T-helper 1 cell treated with Interleukin-12 subunit alpha and Interleukin-12 subunit beta and Interleukin-4 antibody, amounts not matched to agents 30 μg/mL and 1 μg/mL, for 36 hours (primary cell): ENCODE measurements at regions not wholly inside any gene's neighbourhood (a gene's known extent, or its start where the extent isn't known, plus 50 kb on each side); places are given as distances from the start of the nearest gene placed in this dataset.

Experiments used
- H3K27ac Mint-ChIP-seq: one replicate; pipeline ENCODE4 v1.8.0; 2021; ENCODE audit warnings: mild to moderate bottlenecking, mixed read lengths
- H3K27me3 Mint-ChIP-seq: one replicate; pipeline ENCODE4 v1.8.0; 2021; ENCODE audit warnings: low read depth, mixed read lengths
- H3K36me3 Mint-ChIP-seq: one replicate; pipeline ENCODE4 v1.8.0; 2021; ENCODE audit warnings: low read depth, mixed read lengths
- H3K4me1 Mint-ChIP-seq: one replicate; pipeline ENCODE4 v1.8.0; 2021; ENCODE audit warnings: low read depth, mixed read lengths
- H3K4me3 Mint-ChIP-seq: one replicate; pipeline ENCODE4 v1.8.0; 2021; ENCODE audit warnings: mild to moderate bottlenecking, moderate library complexity, mixed read lengths
- H3K9me3 Mint-ChIP-seq: one replicate; pipeline ENCODE4 v1.8.0; 2021; ENCODE audit warnings: mixed read lengths

DNA sequence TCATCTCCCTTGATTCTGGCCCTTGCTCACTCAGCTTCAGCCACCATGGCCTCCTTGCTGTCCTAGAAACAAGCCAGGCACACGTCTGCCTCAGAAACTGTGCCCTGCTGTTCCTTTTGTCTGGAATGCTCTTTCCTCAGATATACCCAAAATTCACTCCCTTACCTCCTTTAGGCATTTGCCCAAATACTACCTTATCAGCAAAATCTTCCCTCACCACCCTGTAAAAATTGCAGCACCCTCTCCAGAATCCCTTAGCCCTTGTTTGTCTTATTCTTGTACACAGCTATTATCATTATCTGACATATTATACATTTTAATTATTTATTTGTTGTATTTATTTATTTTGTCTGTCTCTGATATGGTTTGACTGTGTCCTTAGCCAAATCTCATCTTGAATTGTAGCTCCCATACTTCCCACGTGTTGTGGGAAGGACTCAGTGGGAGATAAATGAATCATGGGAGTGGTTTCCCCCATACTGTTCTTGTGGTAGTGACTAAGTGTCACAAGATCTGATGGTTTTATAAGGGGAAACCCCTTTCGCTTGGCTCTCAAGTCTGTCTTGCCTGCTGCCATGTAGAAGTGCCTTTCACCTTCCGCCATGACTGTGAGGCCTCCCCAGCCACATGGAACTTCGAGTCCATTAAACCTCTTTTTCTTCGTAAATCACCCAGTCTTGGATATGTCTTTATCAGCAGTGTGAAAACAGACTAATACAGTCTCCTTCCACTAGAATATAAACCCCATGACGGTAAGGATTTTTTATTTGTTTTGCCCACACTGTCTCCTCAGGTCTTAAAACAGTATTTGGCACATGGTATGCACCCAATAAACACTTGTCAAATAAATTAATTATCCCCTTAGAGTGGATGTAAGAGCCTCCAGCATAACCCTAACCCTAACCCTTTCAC lies 60.0 kb upstream of the STT3B start:
- peaks cover 16% of the 10 kb centered on the region for H3K36me3 Mint-ChIP-seq
- H3K27ac Mint-ChIP-seq: no peak overlapping the region
- no peak overlapping the region for H3K4me3 Mint-ChIP-seq
- H3K4me1 Mint-ChIP-seq: peaks cover 11% of the 10 kb centered on the region
- H3K27me3 Mint-ChIP-seq: peaks cover 7% of the 10 kb centered on the region
- H3K9me3 Mint-ChIP-seq: peaks cover 44% of the 10 kb centered on the region

DNA sequence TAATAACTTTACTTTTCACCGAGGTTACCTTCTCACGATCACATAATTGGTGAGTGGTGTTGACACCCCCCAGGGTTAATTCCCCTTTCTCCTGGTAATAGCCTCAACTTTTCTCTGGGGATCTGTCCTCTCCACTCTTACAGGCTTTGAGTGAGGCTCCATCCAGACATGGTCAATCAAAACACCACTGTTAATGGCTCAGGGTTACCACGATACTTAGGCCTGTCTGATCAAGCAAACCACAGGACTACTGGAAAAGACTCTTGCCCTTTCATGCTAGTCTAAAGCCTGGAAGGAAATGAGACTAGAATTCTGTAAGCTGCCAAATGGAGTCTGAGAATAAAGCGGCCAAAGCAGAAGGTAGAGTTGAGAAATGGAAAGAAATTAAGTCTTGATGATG lies 56.5 kb upstream of the STT3B start:
- no peak overlapping the region for H3K27ac Mint-ChIP-seq

DNA sequence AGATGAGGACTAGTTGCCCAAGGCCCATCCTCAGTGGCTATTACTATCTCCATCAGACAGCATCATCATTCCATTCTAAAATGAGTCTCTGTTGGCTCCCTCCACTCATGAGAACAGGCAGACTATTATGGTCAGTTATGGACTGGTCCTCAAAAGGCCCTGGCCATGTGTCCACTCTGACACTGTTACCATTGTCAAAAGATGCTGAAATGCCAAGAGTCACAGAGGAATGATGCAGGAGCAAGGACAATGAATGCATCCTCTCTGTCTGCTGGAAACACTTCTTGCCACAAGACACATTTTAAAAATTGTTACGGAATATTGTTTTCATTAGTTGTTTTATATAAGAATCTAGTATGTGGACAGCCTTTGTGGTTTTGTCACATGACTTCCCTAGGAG lies 53.3 kb upstream of the STT3B start:
- H3K4me1 Mint-ChIP-seq: no peaks in the 10 kb centered on the region
- peaks cover 10% of the 10 kb centered on the region for H3K9me3 Mint-ChIP-seq
- peaks cover 5% of the 10 kb centered on the region for H3K27me3 Mint-ChIP-seq
- H3K27ac Mint-ChIP-seq: no peak overlapping the region
- H3K4me3 Mint-ChIP-seq: no peak overlapping the region
- peaks cover 3% of the 10 kb centered on the region for H3K36me3 Mint-ChIP-seq

More for the DNA sequence above, 56.5 kb upstream of the STT3B start:
- H3K36me3 Mint-ChIP-seq: peaks cover 13% of the 10 kb centered on the region
- peaks cover 8% of the 10 kb centered on the region for H3K27me3 Mint-ChIP-seq
- peaks cover 11% of the 10 kb centered on the region for H3K4me1 Mint-ChIP-seq
- H3K9me3 Mint-ChIP-seq: peaks cover 34% of the 10 kb centered on the region
- no peak overlapping the region for H3K4me3 Mint-ChIP-seq

DNA sequence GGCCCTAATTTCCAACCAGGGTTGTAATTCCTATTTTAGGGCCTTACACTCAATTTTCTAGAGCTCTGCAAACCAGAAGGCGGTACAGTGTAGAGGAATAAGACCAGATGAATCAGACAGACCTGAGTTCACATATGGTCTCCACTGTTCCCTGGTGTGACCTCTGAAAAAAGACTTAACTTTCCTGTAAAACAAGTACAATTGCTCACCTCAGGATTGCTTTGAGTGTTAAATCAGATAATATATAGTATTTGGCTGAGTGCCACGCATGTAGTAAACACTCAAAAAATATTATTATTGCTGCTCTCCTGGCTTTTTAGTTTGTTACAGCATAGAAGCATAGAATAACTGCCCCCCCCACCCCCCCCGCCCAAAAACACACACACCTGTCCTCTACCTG lies 51.0 kb upstream of the STT3B start:
- Mint-ChIP-seq H3K27me3 (peaks cover 5% of the 10 kb centered on the region), H3K27ac (no peak overlapping the region), H3K4me1 (no peaks in the 10 kb centered on the region), H3K9me3 (peaks cover 4% of the 10 kb centered on the region), H3K36me3 (peaks cover 3% of the 10 kb centered on the region), H3K4me3 (no peak overlapping the region)

DNA sequence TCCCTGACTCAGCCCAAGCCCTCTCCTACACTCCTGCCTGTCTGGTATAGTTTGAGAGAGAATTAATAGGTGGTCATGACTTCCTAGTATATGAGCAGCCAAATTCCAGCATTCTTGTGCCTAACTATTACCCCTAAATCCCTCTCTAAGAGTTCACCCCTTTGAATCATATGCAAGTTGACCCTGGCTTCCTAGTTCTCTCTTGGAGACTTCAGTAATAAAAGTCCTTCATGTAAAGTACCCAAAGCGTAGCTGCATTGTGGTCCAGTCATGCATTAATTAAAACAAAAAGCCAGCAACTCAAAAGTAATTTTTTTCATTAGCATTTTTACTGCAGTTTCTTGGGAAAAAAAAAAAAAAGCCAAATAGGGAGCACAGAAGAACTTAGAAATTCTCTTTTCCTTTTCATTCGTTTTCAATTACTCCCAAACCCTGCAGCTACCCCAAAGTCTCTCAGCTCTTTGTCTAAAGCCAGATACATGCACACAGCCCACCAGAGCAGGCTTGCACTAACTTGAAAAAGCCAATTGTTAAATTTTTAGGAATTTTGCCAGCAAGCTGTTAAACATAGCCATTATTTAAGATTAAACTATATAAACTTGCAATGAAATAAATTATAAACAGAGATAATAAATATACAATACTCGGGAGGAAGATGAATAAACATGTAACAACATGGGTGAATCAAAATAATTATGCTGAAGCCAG lies 50.1 kb upstream of the STT3B start:
- Mint-ChIP-seq H3K9me3 (peaks cover 8% of the 10 kb centered on the region), H3K27me3 (peaks cover 2% of the 10 kb centered on the region), H3K4me3 (no peak overlapping the region), H3K36me3 (peaks cover 3% of the 10 kb centered on the region), H3K27ac (no peak overlapping the region), H3K4me1 (no peaks in the 10 kb centered on the region)
